ENCODE measurements at regions not wholly inside any gene's neighbourhood (a gene's known extent, or its start where the extent isn't known, plus 50 kb on each side); places are given as distances from the start of the nearest gene placed in this dataset.

DNA sequence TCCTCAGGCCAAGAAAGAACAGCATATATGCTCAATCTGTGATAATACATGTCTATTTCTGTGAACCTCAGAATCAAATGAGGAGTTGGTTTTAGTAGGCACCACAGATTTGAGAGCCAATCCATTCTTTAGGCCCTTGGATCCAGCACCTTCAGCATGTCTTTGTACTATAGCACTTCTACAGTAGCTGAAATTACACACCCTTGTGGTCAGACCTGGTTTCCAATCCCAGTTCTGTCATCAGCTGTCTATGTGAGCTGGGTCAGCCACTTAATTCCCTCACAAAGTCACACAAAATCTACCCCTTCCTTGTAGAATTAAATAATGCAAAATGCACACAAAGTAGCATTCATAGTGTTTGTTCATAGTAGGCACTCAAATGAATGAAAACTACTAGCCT, 381.3 kb upstream of the LARGE1 start:
- TF ChIP-seq, protein P1, sequence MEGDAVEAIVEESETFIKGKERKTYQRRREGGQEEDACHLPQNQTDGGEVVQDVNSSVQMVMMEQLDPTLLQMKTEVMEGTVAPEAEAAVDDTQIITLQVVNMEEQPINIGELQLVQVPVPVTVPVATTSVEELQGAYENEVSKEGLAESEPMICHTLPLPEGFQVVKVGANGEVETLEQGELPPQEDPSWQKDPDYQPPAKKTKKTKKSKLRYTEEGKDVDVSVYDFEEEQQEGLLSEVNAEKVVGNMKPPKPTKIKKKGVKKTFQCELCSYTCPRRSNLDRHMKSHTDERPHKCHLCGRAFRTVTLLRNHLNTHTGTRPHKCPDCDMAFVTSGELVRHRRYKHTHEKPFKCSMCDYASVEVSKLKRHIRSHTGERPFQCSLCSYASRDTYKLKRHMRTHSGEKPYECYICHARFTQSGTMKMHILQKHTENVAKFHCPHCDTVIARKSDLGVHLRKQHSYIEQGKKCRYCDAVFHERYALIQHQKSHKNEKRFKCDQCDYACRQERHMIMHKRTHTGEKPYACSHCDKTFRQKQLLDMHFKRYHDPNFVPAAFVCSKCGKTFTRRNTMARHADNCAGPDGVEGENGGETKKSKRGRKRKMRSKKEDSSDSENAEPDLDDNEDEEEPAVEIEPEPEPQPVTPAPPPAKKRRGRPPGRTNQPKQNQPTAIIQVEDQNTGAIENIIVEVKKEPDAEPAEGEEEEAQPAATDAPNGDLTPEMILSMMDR (IDR thresholded peaks at IDR 0.05) = no peak
- TF ChIP-seq EP300 (IDR thresholded peaks at IDR 0.05) = no peak

Data from ovary (tissue), 3 donors.